Duodenal mucosa (tissue), 2 donors: ENCODE measurements at regions not wholly inside any gene's neighbourhood (a gene's known extent, or its start where the extent isn't known, plus 50 kb on each side); places are given as distances from the start of the nearest gene placed in this dataset.

ENCODE experiments used
- H3K27ac ChIP-seq: one replicate; pipeline ENCODE4 v1.7.0; 2013; ENCODE audit warnings: low read depth, low read length
- H3K27me3 ChIP-seq, 2 donors: one replicate each; pipeline ENCODE4 v1.7.0; 2013; ENCODE audit warnings: low read length in 2 of 2, control low read depth in 1 of 2; ENCODE audit not compliant: insufficient read depth in 2 of 2, control insufficient read depth in 1 of 2
- H3K36me3 ChIP-seq, 2 donors: one replicate each; pipeline ENCODE4 v1.7.0; 2013; ENCODE audit warnings: low read length in 2 of 2, control low read depth in 1 of 2; ENCODE audit not compliant: insufficient read depth in 2 of 2, control insufficient read depth in 1 of 2
- H3K4me1 ChIP-seq, 2 donors: one replicate each; pipeline ENCODE4 v1.7.0; 2013; ENCODE audit warnings: low read length in 2 of 2, control low read depth in 1 of 2; ENCODE audit not compliant: insufficient read depth in 2 of 2, control insufficient read depth in 1 of 2
- H3K4me3 ChIP-seq, 2 donors: one replicate each; pipeline ENCODE4 v1.7.0; 2013; ENCODE audit warnings: low read length in 2 of 2, low read depth in 1 of 2
- H3K9ac ChIP-seq, 2 donors: one replicate each; pipeline ENCODE4 v1.7.0; 2013; ENCODE audit warnings: low read length in 2 of 2, low read depth in 1 of 2
- H3K9me3 ChIP-seq, 2 donors: one replicate each; pipeline ENCODE4 v1.7.0; 2013; ENCODE audit warnings: low read length in 2 of 2, control low read depth in 1 of 2; ENCODE audit not compliant: control insufficient read depth in 1 of 2

DNA sequence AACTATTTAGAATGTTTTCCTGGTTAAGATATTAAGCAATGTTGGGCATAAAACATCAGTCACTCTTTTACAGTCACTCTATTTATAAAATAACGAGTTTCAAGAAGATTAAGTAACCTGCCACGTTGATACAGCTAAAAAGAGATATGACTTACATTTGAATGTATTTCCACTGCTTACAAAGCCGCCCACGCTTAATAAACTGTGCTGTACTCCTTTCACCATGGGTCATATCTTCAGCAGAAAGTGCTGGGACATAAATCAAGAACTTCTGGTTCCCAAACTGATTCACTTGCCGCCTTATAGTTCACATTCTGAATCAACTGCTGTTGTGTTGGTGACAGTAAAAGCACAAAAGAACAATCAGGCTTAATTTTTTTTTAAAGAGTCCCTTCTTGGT is 666.7 kb downstream of the NCAM2 start:
- H3K4me3 ChIP-seq = no peak overlapping the region
- no peaks in the 10 kb centered on the region for H3K4me1 ChIP-seq
- H3K9ac ChIP-seq = no peak overlapping the region
- no peaks in the 10 kb centered on the region for H3K36me3 ChIP-seq
- H3K9me3 ChIP-seq = peaks cover 0 to 9% of the 10 kb centered on the region in 2 donors
- no peak overlapping the region for H3K27ac ChIP-seq
- H3K27me3 ChIP-seq = no peaks in the 10 kb centered on the region

GRCh38 chr21:21666689-21667088 is 668.5 kb downstream of the NCAM2 start:
- no peaks in the 10 kb centered on the region for H3K36me3 ChIP-seq
- no peak overlapping the region for H3K4me3 ChIP-seq
- no peak overlapping the region for H3K27ac ChIP-seq
- H3K9me3 ChIP-seq = peaks cover 0 to 9% of the 10 kb centered on the region in 2 donors
- no peaks in the 10 kb centered on the region for H3K4me1 ChIP-seq
- H3K9ac ChIP-seq = no peak overlapping the region
- H3K27me3 ChIP-seq = no peaks in the 10 kb centered on the region

DNA sequence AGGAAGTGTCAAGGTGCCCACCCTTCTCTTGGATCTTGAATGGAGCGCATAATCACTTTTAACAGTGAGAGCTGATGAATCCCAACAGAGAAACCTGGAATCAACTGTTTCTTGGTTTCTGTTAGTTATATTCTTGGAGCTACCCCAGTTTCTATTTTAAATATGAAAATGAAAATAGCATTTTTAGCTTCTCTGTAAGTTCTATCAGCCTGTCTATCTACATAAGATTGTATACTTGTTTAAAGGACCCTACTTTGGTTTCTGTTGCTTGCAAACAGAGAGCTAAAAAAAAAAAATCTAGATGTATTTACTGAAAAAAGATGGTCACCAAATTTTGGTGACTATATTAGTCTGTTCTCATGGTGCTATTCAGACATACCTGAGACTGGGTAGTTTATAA is 670.0 kb downstream of the NCAM2 start:
- no peak overlapping the region for H3K27ac ChIP-seq
- H3K36me3 ChIP-seq = no peaks in the 10 kb centered on the region
- no peak overlapping the region for H3K9ac ChIP-seq
- peaks cover 0 to 4% of the 10 kb centered on the region in 2 donors for H3K9me3 ChIP-seq
- H3K4me1 ChIP-seq = no peaks in the 10 kb centered on the region
- H3K27me3 ChIP-seq = no peaks in the 10 kb centered on the region
- H3K4me3 ChIP-seq = no peak overlapping the region

DNA sequence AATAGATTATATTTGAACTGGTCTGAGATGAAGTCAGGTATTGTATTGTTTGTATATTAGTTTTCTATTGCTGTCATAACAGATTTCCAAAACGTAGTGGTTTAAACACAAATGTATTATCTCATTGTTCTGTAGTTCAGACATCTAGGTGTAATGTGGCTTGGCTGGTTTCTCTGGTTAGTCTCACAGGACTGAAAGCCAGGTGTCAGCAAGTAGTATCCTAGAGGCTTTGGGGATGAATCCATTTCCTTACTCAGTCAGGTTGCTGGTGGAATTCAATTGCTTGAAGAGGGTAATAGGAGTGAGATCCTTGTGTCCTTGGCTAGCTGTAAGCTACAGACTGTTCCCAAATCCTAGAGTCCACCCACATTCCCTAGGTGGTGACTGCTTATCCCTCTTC is 675.8 kb downstream of the NCAM2 start:
- H3K4me1 ChIP-seq = no peaks in the 10 kb centered on the region
- no peak overlapping the region for H3K9ac ChIP-seq
- H3K36me3 ChIP-seq = no peaks in the 10 kb centered on the region
- no peaks in the 10 kb centered on the region for H3K27me3 ChIP-seq
- no peak overlapping the region for H3K4me3 ChIP-seq
- H3K9me3 ChIP-seq = peaks cover 6 to 7% of the 10 kb centered on the region in 2 donors
- no peak overlapping the region for H3K27ac ChIP-seq

GRCh38 chr21:21675601-21676000 is 677.4 kb downstream of the NCAM2 start:
- no peaks in the 10 kb centered on the region for H3K36me3 ChIP-seq
- H3K27me3 ChIP-seq = no peaks in the 10 kb centered on the region
- no peak overlapping the region for H3K9ac ChIP-seq
- peaks cover 6 to 7% of the 10 kb centered on the region in 2 donors for H3K9me3 ChIP-seq
- no peak overlapping the region for H3K4me3 ChIP-seq
- no peak overlapping the region for H3K27ac ChIP-seq
- H3K4me1 ChIP-seq = no peaks in the 10 kb centered on the region

- H3K4me3 ChIP-seq = no peak overlapping the region
- H3K9ac ChIP-seq = no peak overlapping the region
Measured at GRCh38 chr21:21682172-21682571, 684.0 kb downstream of the NCAM2 start.

DNA sequence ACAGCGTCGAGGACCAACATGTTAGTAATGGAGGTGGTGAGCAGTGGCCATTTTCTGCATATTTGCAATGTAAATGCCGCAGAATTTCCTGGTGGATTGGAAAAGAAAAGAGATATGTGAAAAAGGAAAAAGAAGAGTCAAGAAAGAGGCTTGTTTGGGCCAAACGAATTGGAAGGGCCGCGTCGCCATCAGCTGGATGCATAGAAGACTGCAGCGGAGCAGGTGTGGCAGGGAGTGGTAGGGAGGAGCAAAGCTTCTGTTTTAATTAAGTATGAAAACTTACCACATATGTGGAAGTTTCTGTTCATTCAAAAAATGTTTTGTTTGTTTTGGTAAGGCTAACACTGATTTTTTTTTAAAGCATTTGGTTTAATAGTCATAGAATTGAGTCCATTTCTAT is 690.7 kb downstream of the NCAM2 start:
- Histone ChIP-seq H3K27me3 (no peaks in the 10 kb centered on the region), H3K9ac (no peak overlapping the region), H3K36me3 (no peaks in the 10 kb centered on the region), H3K4me3 (no peak overlapping the region), H3K27ac (no peak overlapping the region), H3K9me3 (peaks cover 12 to 13% of the 10 kb centered on the region in 2 donors), H3K4me1 (no peaks in the 10 kb centered on the region)

More at GRCh38 chr21:21682172-21682571, 684.0 kb downstream of the NCAM2 start:
- Histone ChIP-seq H3K36me3 (no peaks in the 10 kb centered on the region), H3K4me1 (no peaks in the 10 kb centered on the region), H3K9me3 (peaks cover 0 to 5% of the 10 kb centered on the region in 2 donors), H3K27ac (no peak overlapping the region), H3K27me3 (no peaks in the 10 kb centered on the region)

- Histone ChIP-seq H3K27me3 (no peaks in the 10 kb centered on the region), H3K4me3 (no peak overlapping the region), H3K9ac (no peak overlapping the region), H3K4me1 (no peaks in the 10 kb centered on the region), H3K36me3 (no peaks in the 10 kb centered on the region), H3K9me3 (peaks cover 12 to 13% of the 10 kb centered on the region in 2 donors), H3K27ac (no peak overlapping the region)
Measured at GRCh38 chr21:21690068-21690665, 692.0 kb downstream of the NCAM2 start.

DNA sequence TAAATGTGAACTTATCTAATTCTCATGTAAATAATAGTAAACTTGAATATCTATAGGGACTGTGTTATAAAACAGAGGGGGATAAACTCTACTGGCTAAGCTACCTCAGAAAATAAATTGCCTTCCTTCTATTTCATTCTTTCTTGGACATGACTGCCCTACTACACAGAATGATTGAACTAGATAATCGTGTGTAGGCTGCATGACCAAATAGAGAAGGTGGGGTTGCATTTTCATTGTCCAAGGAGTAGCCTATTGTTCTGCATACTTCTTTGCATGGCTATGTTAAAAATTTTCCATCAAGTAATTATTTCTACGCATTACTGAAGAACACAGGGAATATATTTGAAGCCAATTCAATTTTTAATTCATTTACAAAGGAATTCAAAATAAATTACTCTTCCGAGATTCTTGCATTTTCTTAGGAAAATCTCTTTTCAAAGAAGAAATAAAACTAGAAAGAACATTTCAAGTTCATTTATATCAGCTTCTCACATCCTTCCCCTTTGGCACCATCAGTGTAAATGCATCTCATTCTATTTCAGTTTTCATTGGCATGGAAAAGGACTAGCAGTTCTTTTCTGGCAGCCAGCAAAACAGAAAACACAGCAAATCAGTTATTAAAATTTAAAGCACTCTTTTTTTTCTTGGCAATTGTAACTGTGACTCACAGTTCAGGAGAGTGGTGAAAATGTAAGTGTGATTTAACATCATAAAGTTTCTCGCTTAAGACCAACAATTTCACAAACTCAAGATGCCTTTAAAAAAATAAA is 714.7 kb downstream of the NCAM2 start:
- Histone ChIP-seq H3K9ac (no peak overlapping the region), H3K36me3 (no peaks in the 10 kb centered on the region), H3K27me3 (no peaks in the 10 kb centered on the region), H3K9me3 (peaks cover 0 to 4% of the 10 kb centered on the region in 2 donors), H3K27ac (no peak overlapping the region), H3K4me3 (no peak overlapping the region), H3K4me1 (no peaks in the 10 kb centered on the region)

DNA sequence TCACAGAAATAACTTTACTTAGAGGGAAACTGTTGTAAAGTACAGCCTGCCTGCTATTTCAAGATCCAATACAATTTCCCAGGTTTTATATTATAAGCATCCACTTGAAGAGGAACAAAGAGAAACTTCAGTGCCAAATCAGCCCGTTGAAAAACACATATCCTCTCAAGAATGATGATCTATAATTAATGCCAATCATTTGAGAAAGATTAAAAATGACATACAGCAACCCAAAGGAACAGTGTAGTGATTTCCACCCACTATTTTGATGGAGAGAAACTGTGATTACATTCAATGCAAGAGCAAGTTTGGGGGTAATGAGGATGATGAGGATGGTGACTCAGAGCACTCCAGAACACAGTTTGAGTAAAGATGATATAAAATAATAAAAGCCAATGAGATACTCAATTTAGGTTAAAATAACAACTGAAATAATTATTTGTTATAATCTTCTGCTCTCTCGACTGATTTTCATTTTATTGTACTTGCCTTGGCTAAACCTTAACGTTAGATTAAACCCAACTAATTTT is 715.5 kb downstream of the NCAM2 start:
- Histone ChIP-seq H3K9ac (no peak overlapping the region), H3K27me3 (no peaks in the 10 kb centered on the region), H3K4me1 (no peaks in the 10 kb centered on the region), H3K36me3 (no peaks in the 10 kb centered on the region), H3K9me3 (peaks cover 1 to 4% of the 10 kb centered on the region in 2 donors), H3K4me3 (no peak overlapping the region), H3K27ac (no peak overlapping the region)
